HepG2 (cell line): ENCODE measurements at regions not wholly inside any gene's neighbourhood (a gene's known extent, or its start where the extent isn't known, plus 50 kb on each side); places are given as distances from the start of the nearest gene placed in this dataset.

Experiments used
- ATAC-seq: fragments of 200-7000 bp; cut with Tn5 transposase; 3 replicates; pipeline ENCODE4 v1.9.1; 2020; ENCODE audit warnings: mild to moderate bottlenecking, moderate library complexity
- BruUV-seq: library from RNA; stranded (reverse); fragments of 400-500 nt; replicated peaks from 2 replicates; lab custom pipeline; 2021; lab: Mats Ljungman, UMichigan
- CTCF ChIA-PET: fragments of 300-600 bp; formaldehyde crosslinking; extraction: SDS; loops from one replicate; lab custom pipeline; 2021; ENCODE audit warnings: low total read pairs, inconsistent platforms, low intra/inter-chr PET ratio; lab: Yijun Ruan, JAX
- POLR2A ChIA-PET: fragments of 350-600 bp; sonication (Branson Sonifier 250); formaldehyde crosslinking; loops from one replicate; lab custom pipeline; 2020; ENCODE audit warnings: antibody characterized with exemption, inconsistent platforms; lab: Yijun Ruan, JAX
- DNase-seq: peaks from one replicate; pipeline ENCODE4 v3.0.0-alpha.2; 2015; ENCODE audit warnings: low spot score
- FAIRE-seq: peaks from 3 replicates; lab custom pipeline; 2011; peaks lifted over from hg19 to GRCh38; lab: Jason Lieb, UNC
- H2AFZ ChIP-seq: one replicate; pipeline ENCODE4 v1.6.1; 2011; ENCODE audit warnings: low read length, inconsistent platforms
- H3K27ac ChIP-seq: fragments of 300-600 bp; 3 replicates; pipeline ENCODE4 v1.8.0; 2011; ENCODE audit warnings: mixed run types, mild to moderate bottlenecking, mixed read lengths, low read length, inconsistent platforms; ENCODE audit not compliant: insufficient read depth; ENCODE audit errors: extremely low read length
- H3K27me3 ChIP-seq, 2 experiments: fragments of 200-600 bp in 1 of 2; 2 replicates in 1 of 2; 3 replicates in 1 of 2; pipeline versions ENCODE4 v1.6.0 to v1.8.0; 2011; ENCODE audit warnings: low read length in 2 of 2, mild to moderate bottlenecking in 2 of 2, moderate library complexity in 2 of 2, inconsistent platforms in 1 of 2; ENCODE audit not compliant: insufficient read depth in 2 of 2, control insufficient read depth in 1 of 2
- H3K36me3 ChIP-seq, 2 experiments: fragments of 200-600 bp in 1 of 2; replicated peaks in 1 of 2; 2 replicates in 1 of 2; 3 replicates in 1 of 2; pipeline versions ENCODE4 v1.5.1 to v1.8.0; 2011; ENCODE audit warnings: low read length in 2 of 2, inconsistent platforms in 1 of 2; ENCODE audit not compliant: insufficient read depth in 2 of 2, control insufficient read depth in 1 of 2
- H3K4me1 ChIP-seq: 2 replicates; pipeline ENCODE4 v1.5.1; 2012; ENCODE audit warnings: low read length, inconsistent platforms; ENCODE audit not compliant: insufficient read depth
- H3K4me2 ChIP-seq: 2 replicates; pipeline ENCODE4 v1.6.0; 2011; ENCODE audit warnings: low read depth, low read length, inconsistent platforms
- H3K4me3 ChIP-seq, 3 experiments: fragments of 200-600 bp in 1 of 3; sonication (generic), shearing (Covaris generic) in 1 of 3; replicated peaks in 1 of 3; 2 replicates each; pipeline ENCODE4 v1.5.1; 2011 to 2016; ENCODE audit warnings: low read length in 3 of 3, inconsistent platforms in 2 of 3, low read depth in 2 of 3, mild to moderate bottlenecking in 2 of 3, control low read depth in 1 of 3, mixed read lengths in 1 of 3; ENCODE audit not compliant: insufficient read depth in 1 of 3
- H3K79me2 ChIP-seq: one replicate; pipeline ENCODE4 v1.6.1; 2011; ENCODE audit warnings: low read length, inconsistent platforms; ENCODE audit not compliant: insufficient read depth
- H3K9ac ChIP-seq: 2 replicates; pipeline ENCODE4 v1.6.0; 2011; ENCODE audit warnings: mild to moderate bottlenecking, low read depth, low read length, inconsistent platforms; ENCODE audit not compliant: insufficient read depth
- H3K9me3 ChIP-seq: 2 replicates; pipeline ENCODE4 v1.5.1; 2012; ENCODE audit warnings: mild to moderate bottlenecking, low read length
- H4K20me1 ChIP-seq: 2 replicates; pipeline ENCODE4 v1.6.0; 2011; ENCODE audit warnings: inconsistent platforms, mild to moderate bottlenecking, low read length, moderate library complexity; ENCODE audit not compliant: insufficient read depth
- ATM ChIP-seq: fragments of 450-650 bp; IDR thresholded peaks from 2 replicates; pipeline ENCODE4 v1.7.1; 2017; ENCODE audit warnings: mild to moderate bottlenecking, borderline replicate concordance
- CAMTA2 ChIP-seq: sonication (generic); formaldehyde crosslinking; IDR thresholded peaks from 2 replicates; pipeline ENCODE4 v1.4.0; 2020; ENCODE audit warnings: mild to moderate bottlenecking, missing genetic modification reagents, borderline replicate concordance
- CREB1 ChIP-seq, 2 experiments: fragments of 450-650 bp in 1 of 2; IDR thresholded peaks; 2 replicates each; pipeline ENCODE4 v1.6.1; 2016 to 2017; ENCODE audit warnings: control low read depth in 1 of 2, mild to moderate bottlenecking in 1 of 2, missing compliant biosample characterization in 1 of 2, missing genetic modification characterization in 1 of 2
- FOXP4 ChIP-seq: sonication (generic); formaldehyde crosslinking; IDR thresholded peaks from 2 replicates; pipeline ENCODE4 v1.4.0; 2020; ENCODE audit warnings: missing genetic modification reagents
- PTBP1 ChIP-seq: fragments of 200-400 bp; formaldehyde crosslinking; IDR thresholded peaks from 2 replicates; pipeline ENCODE4 v1.6.1; 2018; ENCODE audit warnings: low read length, low read depth; ENCODE audit not compliant: poor library complexity, severe bottlenecking
- RFX1 ChIP-seq: fragments of 450-650 bp; IDR thresholded peaks from 2 replicates; pipeline ENCODE4 v1.6.1; 2017
- RNF219 ChIP-seq: sonication (generic); formaldehyde crosslinking; IDR thresholded peaks from 2 replicates; pipeline ENCODE4 v1.5.0; 2020; ENCODE audit warnings: mild to moderate bottlenecking, missing genetic modification reagents
- WGBS: methylation state at CpG from one replicate; pipeline ENCODE4 v1.1.6; 2017; ENCODE audit warnings: low lambda C conversion rate; 5-methylcytosine and 5-hydroxymethylcytosine counted together
- in situ Hi-C: cut with HindIII; loops from 2 replicates; pipeline ENCODE4 v1.10.0; 2017; ENCODE audit warnings: low pct_unique_long_range_greater_than_20kb; ENCODE audit not compliant: extremely low pct_ligation_motif_present
- intact Hi-C: fragments of 100-400 bp; cut with micrococcal nuclease; formaldehyde crosslinking; loops from one replicate; pipeline ENCODE4 v1.10.0; 2022; ENCODE audit not compliant: unreplicated experiment

GRCh38 chr12:87238466-87238865 is 790.7 kb downstream of the C12orf50 start:
- H3K27ac ChIP-seq, result no peak overlapping the region
- H4K20me1 ChIP-seq, result no peaks in the 10 kb centered on the region
- 0% methylated on average over 1 of the region's 1 CpG for WGBS
- H3K4me3 ChIP-seq, result no peak overlapping the region
- H3K9me3 ChIP-seq, result peaks cover 43% of the 10 kb centered on the region
- ATAC-seq (no peak), DNase-seq (no peak), FAIRE-seq (no peak)
- H3K9ac ChIP-seq, result no peak overlapping the region
- H3K79me2 ChIP-seq, result no peaks in the 10 kb centered on the region
- ChIA-PET POLR2A (no interaction called here), CTCF (no interaction called here)
- H3K4me2 ChIP-seq, result no peak overlapping the region
- intact Hi-C loops (no loop called here), in situ Hi-C loops (no loop called here)
- no peaks in the 10 kb centered on the region for H3K4me1 ChIP-seq
- BruUV-seq, result no TSS peak
- H3K36me3 ChIP-seq, result no peaks in the 10 kb centered on the region
- TF ChIP-seq CREB1 (IDR thresholded peaks at IDR 0.05), result no peak
- no peak for TF ChIP-seq CREB1 (CRISPR knock-in tag; IDR thresholded peaks at IDR 0.05)
- no peak for TF ChIP-seq RNF219 (CRISPR knock-in tag)
- TF ChIP-seq PTBP1, result no peak
- TF ChIP-seq FOXP4 (CRISPR knock-in tag), result no peak
- TF ChIP-seq CAMTA2 (CRISPR knock-in tag), result no peak
- TF ChIP-seq ATM, result no peak
- TF ChIP-seq RFX1, result no peak
- no peak overlapping the region for H2AFZ ChIP-seq
- H3K27me3 ChIP-seq, result no peaks in the 10 kb centered on the region
